Endodermal cell (in vitro differentiated cells): ENCODE measurements at regions not wholly inside any gene's neighbourhood (a gene's known extent, or its start where the extent isn't known, plus 50 kb on each side); places are given as distances from the start of the nearest gene placed in this dataset.

Experiments used
- DNase-seq: peaks from one replicate; pipeline ENCODE4 v3.0.0-alpha.2; 2017
- H3K27ac ChIP-seq: 2 replicates; pipeline ENCODE4 v1.5.1; 2013; ENCODE audit warnings: mild to moderate bottlenecking, low read depth, low read length, moderate library complexity
- H3K27me3 ChIP-seq: 2 replicates; pipeline ENCODE4 v1.6.1; 2013; ENCODE audit warnings: mild to moderate bottlenecking, low read length, moderate library complexity; ENCODE audit not compliant: insufficient read depth, control insufficient read depth, poor library complexity, severe bottlenecking
- H3K36me3 ChIP-seq: 2 replicates; pipeline ENCODE4 v1.7.0; 2013; ENCODE audit warnings: mild to moderate bottlenecking, low read length, moderate library complexity; ENCODE audit not compliant: control insufficient read depth, insufficient read depth
- H3K4me1 ChIP-seq: one replicate; pipeline ENCODE4 v1.7.0; 2013; ENCODE audit warnings: low read length; ENCODE audit not compliant: control insufficient read depth, insufficient read depth
- H3K4me3 ChIP-seq: 2 replicates; pipeline ENCODE4 v1.5.1; 2013; ENCODE audit warnings: mild to moderate bottlenecking, low read length, moderate library complexity
- H3K9ac ChIP-seq: 2 replicates; pipeline ENCODE4 v1.6.1; 2013; ENCODE audit warnings: mild to moderate bottlenecking, low read length, moderate library complexity; ENCODE audit not compliant: poor library complexity, severe bottlenecking; ENCODE audit errors: extremely low read depth
- H3K9me3 ChIP-seq: 2 replicates; pipeline ENCODE4 v1.6.1; 2013; ENCODE audit warnings: mild to moderate bottlenecking, low read length, moderate library complexity; ENCODE audit not compliant: control insufficient read depth
- H3K27ac Mint-ChIP-seq: 2 replicates; pipeline ENCODE4 v1.8.0; 2020; ENCODE audit warnings: mixed read lengths
- H3K27me3 Mint-ChIP-seq: 2 replicates; pipeline ENCODE4 v1.8.0; 2021; ENCODE audit warnings: mild to moderate bottlenecking, mixed read lengths; ENCODE audit not compliant: insufficient read depth
- H3K36me3 Mint-ChIP-seq: 2 replicates; pipeline ENCODE4 v1.8.0; 2020; ENCODE audit warnings: low read depth, mixed read lengths
- H3K4me1 Mint-ChIP-seq: 2 replicates; pipeline ENCODE4 v1.8.0; 2020; ENCODE audit warnings: mixed read lengths
- H3K4me3 Mint-ChIP-seq: 2 replicates; pipeline ENCODE4 v1.8.0; 2020; ENCODE audit warnings: mild to moderate bottlenecking, moderate library complexity, mixed read lengths
- H3K9me3 Mint-ChIP-seq: 2 replicates; pipeline ENCODE4 v1.8.0; 2020; ENCODE audit warnings: mild to moderate bottlenecking, mixed read lengths
- WGBS, 2 experiments: methylation state at CpG; one replicate each; pipeline versions ENCODE4 v1.1.5 to v1.1.7; 2013; ENCODE audit warnings: missing lambda C conversion rate in 2 of 2, mixed read lengths in 1 of 2; ENCODE audit not compliant: insufficient coverage in 1 of 2, insufficient read length in 1 of 2; 5-methylcytosine and 5-hydroxymethylcytosine counted together
- TF ChIP-seq, protein P1 (sequence below): fragments of 200-600 bp; sonication (generic); conservative IDR thresholded peaks from 2 replicates; pipeline ENCODE4 v1.5.0; 2021; ENCODE audit warnings: antibody characterized with exemption, mild to moderate bottlenecking

- no peak overlapping the region for H3K27ac ChIP-seq
- H3K27ac Mint-ChIP-seq, result no peak overlapping the region
- no peak overlapping the region for H3K4me3 ChIP-seq
- peaks cover 11% of the 10 kb centered on the region for H3K9me3 ChIP-seq
- H3K27me3 ChIP-seq, result no peaks in the 10 kb centered on the region
- H3K36me3 Mint-ChIP-seq, result no peaks in the 10 kb centered on the region
- DNase-seq, result no peak
- H3K9me3 Mint-ChIP-seq, result no peaks in the 10 kb centered on the region
- H3K36me3 ChIP-seq, result no peaks in the 10 kb centered on the region
- no peak overlapping the region for H3K9ac ChIP-seq
- H3K27me3 Mint-ChIP-seq, result peaks cover 3% of the 10 kb centered on the region
- TF ChIP-seq, protein P1, sequence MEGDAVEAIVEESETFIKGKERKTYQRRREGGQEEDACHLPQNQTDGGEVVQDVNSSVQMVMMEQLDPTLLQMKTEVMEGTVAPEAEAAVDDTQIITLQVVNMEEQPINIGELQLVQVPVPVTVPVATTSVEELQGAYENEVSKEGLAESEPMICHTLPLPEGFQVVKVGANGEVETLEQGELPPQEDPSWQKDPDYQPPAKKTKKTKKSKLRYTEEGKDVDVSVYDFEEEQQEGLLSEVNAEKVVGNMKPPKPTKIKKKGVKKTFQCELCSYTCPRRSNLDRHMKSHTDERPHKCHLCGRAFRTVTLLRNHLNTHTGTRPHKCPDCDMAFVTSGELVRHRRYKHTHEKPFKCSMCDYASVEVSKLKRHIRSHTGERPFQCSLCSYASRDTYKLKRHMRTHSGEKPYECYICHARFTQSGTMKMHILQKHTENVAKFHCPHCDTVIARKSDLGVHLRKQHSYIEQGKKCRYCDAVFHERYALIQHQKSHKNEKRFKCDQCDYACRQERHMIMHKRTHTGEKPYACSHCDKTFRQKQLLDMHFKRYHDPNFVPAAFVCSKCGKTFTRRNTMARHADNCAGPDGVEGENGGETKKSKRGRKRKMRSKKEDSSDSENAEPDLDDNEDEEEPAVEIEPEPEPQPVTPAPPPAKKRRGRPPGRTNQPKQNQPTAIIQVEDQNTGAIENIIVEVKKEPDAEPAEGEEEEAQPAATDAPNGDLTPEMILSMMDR, result no peak
- H3K4me1 Mint-ChIP-seq, result no peaks in the 10 kb centered on the region
- no peak overlapping the region for H3K4me3 Mint-ChIP-seq
- WGBS, 2 experiments, result 77 to 100% methylated on average over 2 to 4 of the region's 4 CpGs
- no peaks in the 10 kb centered on the region for H3K4me1 ChIP-seq
Observed at GRCh38 chr2:94970353-94970752, 55.2 kb upstream of the MAL start.
